ENCODE measurements at regions not wholly inside any gene's neighbourhood (a gene's known extent, or its start where the extent isn't known, plus 50 kb on each side); places are given as distances from the start of the nearest gene placed in this dataset.

DNA sequence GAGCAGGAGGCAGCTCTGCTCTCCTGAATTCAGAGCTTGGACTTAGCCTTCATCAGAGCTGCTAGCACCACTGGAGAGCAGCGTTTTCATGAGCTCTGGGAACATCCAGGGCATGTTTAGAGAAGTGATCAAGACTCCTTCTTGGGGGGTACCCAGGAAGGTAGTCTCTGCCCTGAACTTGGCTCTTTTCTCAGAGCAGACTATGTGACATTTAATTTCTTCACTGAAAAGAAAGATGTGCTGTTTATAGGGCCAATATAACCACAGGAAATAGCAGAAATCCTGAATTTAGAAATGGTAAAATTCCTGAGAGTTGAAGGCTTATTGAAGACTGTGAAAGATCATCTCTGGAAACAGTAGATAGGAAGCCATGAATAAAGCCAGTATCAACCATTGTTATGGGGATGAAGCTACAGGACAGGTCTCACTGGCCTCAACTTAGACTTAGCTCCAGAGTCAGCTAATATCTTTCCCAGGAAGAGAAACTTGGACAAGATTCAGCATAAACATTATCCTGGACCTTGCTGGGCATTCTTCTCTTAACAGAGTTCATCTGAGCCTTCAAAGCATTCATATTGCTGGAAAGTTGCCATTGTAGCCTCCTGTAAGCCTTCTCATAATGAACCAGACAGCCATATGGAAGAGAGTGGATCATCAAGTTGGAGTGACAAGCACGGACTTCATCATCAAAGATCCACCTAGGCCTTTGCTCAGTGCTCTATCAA, 386.6 kb upstream of the THBS1 start:
- TF ChIP-seq JUNB (IDR thresholded peaks at IDR 0.05) (no peak), POLR2A (IDR thresholded peaks at IDR 0.05; ENCODE audit: low read length) (no peak), EHF (CRISPR knock-in tag; IDR thresholded peaks at IDR 0.05) (no peak), HOXA7 (CRISPR knock-in tag; IDR thresholded peaks at IDR 0.05) (no peak), NPAS2 (CRISPR knock-in tag; IDR thresholded peaks at IDR 0.05; ENCODE audit: borderline replicate concordance) (no peak)
- TF ChIP-seq, protein P1, sequence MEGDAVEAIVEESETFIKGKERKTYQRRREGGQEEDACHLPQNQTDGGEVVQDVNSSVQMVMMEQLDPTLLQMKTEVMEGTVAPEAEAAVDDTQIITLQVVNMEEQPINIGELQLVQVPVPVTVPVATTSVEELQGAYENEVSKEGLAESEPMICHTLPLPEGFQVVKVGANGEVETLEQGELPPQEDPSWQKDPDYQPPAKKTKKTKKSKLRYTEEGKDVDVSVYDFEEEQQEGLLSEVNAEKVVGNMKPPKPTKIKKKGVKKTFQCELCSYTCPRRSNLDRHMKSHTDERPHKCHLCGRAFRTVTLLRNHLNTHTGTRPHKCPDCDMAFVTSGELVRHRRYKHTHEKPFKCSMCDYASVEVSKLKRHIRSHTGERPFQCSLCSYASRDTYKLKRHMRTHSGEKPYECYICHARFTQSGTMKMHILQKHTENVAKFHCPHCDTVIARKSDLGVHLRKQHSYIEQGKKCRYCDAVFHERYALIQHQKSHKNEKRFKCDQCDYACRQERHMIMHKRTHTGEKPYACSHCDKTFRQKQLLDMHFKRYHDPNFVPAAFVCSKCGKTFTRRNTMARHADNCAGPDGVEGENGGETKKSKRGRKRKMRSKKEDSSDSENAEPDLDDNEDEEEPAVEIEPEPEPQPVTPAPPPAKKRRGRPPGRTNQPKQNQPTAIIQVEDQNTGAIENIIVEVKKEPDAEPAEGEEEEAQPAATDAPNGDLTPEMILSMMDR (IDR thresholded peaks at IDR 0.05), result no peak
- TF ChIP-seq, protein P2, sequence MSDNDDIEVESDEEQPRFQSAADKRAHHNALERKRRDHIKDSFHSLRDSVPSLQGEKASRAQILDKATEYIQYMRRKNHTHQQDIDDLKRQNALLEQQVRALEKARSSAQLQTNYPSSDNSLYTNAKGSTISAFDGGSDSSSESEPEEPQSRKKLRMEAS (IDR thresholded peaks at IDR 0.05), result no peak

All from A549 (cell line).